H9 (cell line): ENCODE measurements at regions not wholly inside any gene's neighbourhood (a gene's known extent, or its start where the extent isn't known, plus 50 kb on each side); places are given as distances from the start of the nearest gene placed in this dataset.
"Not testable (repeated sequence)": the region's sequence is repeated elsewhere in the genome, so short reads cannot be mapped to it uniquely, and the experiment has no call there.

ENCODE experiments used
- DNase-seq: peaks from one replicate; pipeline ENCODE4 v3.0.0-alpha.2; 2017
- H2AFZ ChIP-seq: one replicate; pipeline ENCODE4 v1.6.1; 2013; ENCODE audit warnings: mild to moderate bottlenecking, low read length, control low read depth, moderate library complexity
- H2AK5ac ChIP-seq: 2 replicates; pipeline ENCODE4 v1.6.1; 2013; ENCODE audit warnings: low read length, control low read depth, mixed read lengths; ENCODE audit not compliant: insufficient read length
- H2BK120ac ChIP-seq: one replicate; pipeline ENCODE4 v1.6.1; 2013; ENCODE audit warnings: low read depth, mild to moderate bottlenecking, low read length, control low read depth, inconsistent platforms; ENCODE audit not compliant: poor library complexity, severe bottlenecking
- H2BK12ac ChIP-seq: 2 replicates; pipeline ENCODE4 v1.6.1; 2013; ENCODE audit warnings: low read length, control low read depth, mixed read lengths, low read depth; ENCODE audit not compliant: insufficient read length
- H2BK15ac ChIP-seq: 2 replicates; pipeline ENCODE4 v1.6.1; 2013; ENCODE audit warnings: low read depth, low read length, control low read depth
- H2BK20ac ChIP-seq: one replicate; pipeline ENCODE4 v1.6.1; 2013; ENCODE audit warnings: low read depth, mild to moderate bottlenecking, low read length, control low read depth, inconsistent platforms; ENCODE audit not compliant: poor library complexity, severe bottlenecking
- H2BK5ac ChIP-seq: 2 replicates; pipeline ENCODE4 v1.6.1; 2013; ENCODE audit warnings: low read length, control low read depth, mixed read lengths; ENCODE audit not compliant: insufficient read length
- H3K14ac ChIP-seq: 2 replicates; pipeline ENCODE4 v1.6.1; 2013; ENCODE audit warnings: low read length, control low read depth; ENCODE audit not compliant: insufficient read depth
- H3K18ac ChIP-seq: 2 replicates; pipeline ENCODE4 v1.6.1; 2013; ENCODE audit warnings: low read depth, mild to moderate bottlenecking, mixed read lengths, low read length, control low read depth; ENCODE audit not compliant: insufficient read length
- H3K23ac ChIP-seq: 2 replicates; pipeline ENCODE4 v1.6.1; 2013; ENCODE audit warnings: low read length, control low read depth, mixed read lengths, low read depth; ENCODE audit not compliant: insufficient read length
- H3K23me2 ChIP-seq: 2 replicates; pipeline ENCODE4 v1.6.1; 2013; ENCODE audit warnings: low read depth, mild to moderate bottlenecking, mixed read lengths, low read length, control low read depth; ENCODE audit not compliant: insufficient read length, poor library complexity, severe bottlenecking
- H3K27ac ChIP-seq: 2 replicates; pipeline ENCODE4 v1.5.1; 2013; ENCODE audit warnings: low read length, control low read depth, mixed read lengths, low read depth; ENCODE audit not compliant: insufficient read length
- H3K27me3 ChIP-seq: 2 replicates; pipeline ENCODE4 v1.6.1; 2013; ENCODE audit warnings: low read length, control low read depth, inconsistent platforms; ENCODE audit not compliant: insufficient read depth
- H3K4ac ChIP-seq: 2 replicates; pipeline ENCODE4 v1.6.1; 2013; ENCODE audit warnings: low read depth, mild to moderate bottlenecking, control low read depth, inconsistent platforms, low read length, moderate library complexity
- H3K4me1 ChIP-seq: 2 replicates; pipeline ENCODE4 v1.6.1; 2013; ENCODE audit warnings: low read length, control low read depth, inconsistent platforms; ENCODE audit not compliant: insufficient read depth
- H3K4me2 ChIP-seq: 2 replicates; pipeline ENCODE4 v1.6.1; 2013; ENCODE audit warnings: low read length, control low read depth, mixed read lengths; ENCODE audit not compliant: insufficient read length, insufficient read depth
- H3K56ac ChIP-seq: 2 replicates; pipeline ENCODE4 v1.6.1; 2013; ENCODE audit warnings: low read depth, mild to moderate bottlenecking, mixed read lengths, low read length, control low read depth; ENCODE audit not compliant: insufficient read length
- H3K79me1 ChIP-seq: 2 replicates; pipeline ENCODE4 v1.6.1; 2013; ENCODE audit warnings: low read depth, mild to moderate bottlenecking, moderate library complexity, low read length, control low read depth, inconsistent platforms; ENCODE audit not compliant: insufficient read depth, poor library complexity, severe bottlenecking
- H3K79me2 ChIP-seq: 2 replicates; pipeline ENCODE4 v1.6.1; 2013; ENCODE audit warnings: low read length, control low read depth, inconsistent platforms; ENCODE audit not compliant: insufficient read depth
- H3K9ac ChIP-seq: 2 replicates; pipeline ENCODE4 v1.6.1; 2013; ENCODE audit warnings: low read length, control low read depth, mixed read lengths; ENCODE audit not compliant: insufficient read length; ENCODE audit errors: extremely low read depth
- H3K9me3 ChIP-seq: one replicate; pipeline ENCODE4 v1.6.1; 2013; ENCODE audit warnings: low read depth, low read length, inconsistent platforms; ENCODE audit not compliant: control insufficient read depth
- H3T11ph ChIP-seq: one replicate; pipeline ENCODE4 v1.6.1; 2013; ENCODE audit warnings: mild to moderate bottlenecking, low read length, control low read depth, inconsistent platforms
- H4K20me1 ChIP-seq: one replicate; pipeline ENCODE4 v1.6.1; 2013; ENCODE audit not compliant: control insufficient read depth, insufficient read length, insufficient read depth
- H4K5ac ChIP-seq: 2 replicates; pipeline ENCODE4 v1.6.1; 2013; ENCODE audit warnings: low read depth, mild to moderate bottlenecking, mixed read lengths, low read length, control low read depth; ENCODE audit not compliant: insufficient read length
- H4K8ac ChIP-seq: replicated peaks from 2 replicates; pipeline ENCODE4 v1.6.1; 2013; ENCODE audit warnings: low read length, control low read depth, mixed read lengths, low read depth; ENCODE audit not compliant: insufficient read length
- H4K91ac ChIP-seq: 2 replicates; pipeline ENCODE4 v1.6.1; 2013; ENCODE audit warnings: low read depth, mild to moderate bottlenecking, moderate library complexity, mixed read lengths, low read length, control low read depth; ENCODE audit not compliant: insufficient read length
- H3K27ac Mint-ChIP-seq, 3 experiments: 2 replicates in 2 of 3; 3 replicates in 1 of 3; pipeline ENCODE4 v1.8.0; 2020 to 2021; ENCODE audit warnings: mixed read lengths in 3 of 3, mild to moderate bottlenecking in 1 of 3, moderate library complexity in 1 of 3
- H3K27me3 Mint-ChIP-seq: 2 replicates; pipeline ENCODE4 v1.8.0; 2021; ENCODE audit warnings: low read depth, mild to moderate bottlenecking, moderate library complexity, mixed read lengths
- H3K36me3 Mint-ChIP-seq, 3 experiments: 2 replicates in 2 of 3; 3 replicates in 1 of 3; pipeline ENCODE4 v1.8.0; 2020 to 2021; ENCODE audit warnings: low read depth in 3 of 3, mixed read lengths in 3 of 3; ENCODE audit not compliant: insufficient read depth in 1 of 3
- H3K4me1 Mint-ChIP-seq, 2 experiments: 2 replicates each; pipeline ENCODE4 v1.8.0; 2020; ENCODE audit warnings: mixed read lengths in 2 of 2
- H3K4me3 Mint-ChIP-seq, 2 experiments: 2 replicates in 1 of 2; 3 replicates in 1 of 2; pipeline ENCODE4 v1.8.0; 2020 to 2021; ENCODE audit warnings: mild to moderate bottlenecking in 2 of 2, mixed read lengths in 2 of 2, moderate library complexity in 1 of 2
- H3K9me3 Mint-ChIP-seq, 2 experiments: 2 replicates in 1 of 2; 3 replicates in 1 of 2; pipeline ENCODE4 v1.8.0; 2020; ENCODE audit warnings: mild to moderate bottlenecking in 2 of 2, mixed read lengths in 2 of 2, moderate library complexity in 1 of 2
- WGBS: extraction: QIAGEN DNeasy Blood & Tissue Kit; methylation state at CpG from one replicate; pipeline ENCODE4 v1.1.7; 2013; ENCODE audit warnings: missing lambda C conversion rate, low lambda C conversion rate, mixed read lengths; ENCODE audit not compliant: insufficient read length; ENCODE audit errors: extremely low coverage; 5-methylcytosine and 5-hydroxymethylcytosine counted together

- H2AFZ ChIP-seq, H3K9me3 ChIP-seq, H3K9me3 Mint-ChIP-seq, H3K79me1 ChIP-seq, H3K23me2 ChIP-seq, H4K20me1 ChIP-seq, H3K9ac ChIP-seq, DNase-seq, H3K27ac Mint-ChIP-seq, H3K4me3 Mint-ChIP-seq, H4K5ac ChIP-seq, H4K91ac ChIP-seq, H3K36me3 Mint-ChIP-seq, H3K4me2 ChIP-seq, H2BK20ac ChIP-seq, H2BK12ac ChIP-seq, H3K4ac ChIP-seq, H3K79me2 ChIP-seq, H2BK5ac ChIP-seq, H3K23ac ChIP-seq, H3K4me1 ChIP-seq, H3T11ph ChIP-seq, H3K56ac ChIP-seq, H2AK5ac ChIP-seq, H3K27me3 Mint-ChIP-seq, H4K8ac ChIP-seq, H3K4me1 Mint-ChIP-seq, H3K18ac ChIP-seq, H3K14ac ChIP-seq, H3K27ac ChIP-seq, H3K27me3 ChIP-seq, H2BK15ac ChIP-seq, H2BK120ac ChIP-seq: not testable (repeated sequence)
- WGBS: no CpG with 5 or more reads among the region's 9 CpGs
Observed at GRCh38 chr15:84483859-84484258, 117.0 kb upstream of the ZSCAN2 start.

- not testable (repeated sequence) for H3K23ac ChIP-seq, H2AK5ac ChIP-seq, H3K9me3 ChIP-seq, H3K27me3 ChIP-seq, H3T11ph ChIP-seq, H3K4me1 Mint-ChIP-seq, H3K9me3 Mint-ChIP-seq, H2BK20ac ChIP-seq, H3K27ac ChIP-seq, H3K79me1 ChIP-seq, H3K27ac Mint-ChIP-seq, H3K27me3 Mint-ChIP-seq, H2AFZ ChIP-seq, H3K18ac ChIP-seq, H3K36me3 Mint-ChIP-seq, H3K23me2 ChIP-seq, H3K4me1 ChIP-seq, H3K4ac ChIP-seq, H4K8ac ChIP-seq, H3K14ac ChIP-seq, H4K5ac ChIP-seq, H2BK5ac ChIP-seq, H4K20me1 ChIP-seq, H2BK15ac ChIP-seq, H4K91ac ChIP-seq, DNase-seq, H2BK12ac ChIP-seq, H3K4me2 ChIP-seq, H3K56ac ChIP-seq, H2BK120ac ChIP-seq, H3K79me2 ChIP-seq, H3K9ac ChIP-seq, H3K4me3 Mint-ChIP-seq
- no CpG with 5 or more reads among the region's 60 CpGs for WGBS
Observed at GRCh38 chr15:84500165-84500889, 100.5 kb upstream of the ZSCAN2 start.
